NCI-H2196 (cell line): ENCODE measurements at regions not wholly inside any gene's neighbourhood (a gene's known extent, or its start where the extent isn't known, plus 50 kb on each side); places are given as distances from the start of the nearest gene placed in this dataset.
"Not testable (repeated sequence)": the region's sequence is repeated elsewhere in the genome, so short reads cannot be mapped to it uniquely, and the experiment has no call there.

Experiments
- DNase-seq: peaks from one replicate; lab custom pipeline; 2025; ENCODE audit not compliant: unreplicated experiment; lab: John Stamatoyannopoulos, UW

GRCh38 chr5:79924936-79925893, 65.8 kb downstream of the MTX3 start:
- no peak for DNase-seq

- DNase-seq: no peak
These were observed 67.6 kb downstream of the MTX3 start for GRCh38 chr5:79923431-79923830.

- no peak for DNase-seq
These were observed 68.4 kb downstream of the MTX3 start for GRCh38 chr5:79922626-79923025.

- DNase-seq: not testable (repeated sequence)
These were observed 83.6 kb downstream of the MTX3 start for GRCh38 chr5:79907452-79907851.

- DNase-seq: not testable (repeated sequence)
These were observed 88.5 kb downstream of the MTX3 start for GRCh38 chr5:79902571-79902970.

GRCh38 chr5:79901631-79902030, 89.4 kb downstream of the MTX3 start:
- no peak for DNase-seq

- DNase-seq: no peak
These were observed 92.5 kb downstream of the MTX3 start for GRCh38 chr5:79898611-79899010.

DNA sequence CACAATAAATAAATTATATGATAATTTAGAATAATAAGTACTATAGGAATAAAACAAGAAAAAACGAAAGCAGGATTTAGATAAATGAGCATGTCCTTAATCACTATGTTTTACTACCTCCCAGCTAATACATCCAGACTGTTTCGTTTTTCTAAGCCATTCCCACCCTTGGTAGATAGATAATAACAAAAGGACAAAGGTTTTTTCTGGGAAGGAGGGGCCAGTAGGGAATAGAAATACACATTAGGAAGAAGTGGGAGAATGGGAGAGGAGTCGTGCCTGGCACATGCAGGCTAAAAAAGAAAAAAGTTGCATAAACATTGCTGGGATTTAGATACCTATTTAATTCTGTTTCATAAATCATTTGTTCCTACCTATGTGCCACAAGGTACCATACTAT, 97.1 kb downstream of the MTX3 start:
- no peak for DNase-seq

DNA sequence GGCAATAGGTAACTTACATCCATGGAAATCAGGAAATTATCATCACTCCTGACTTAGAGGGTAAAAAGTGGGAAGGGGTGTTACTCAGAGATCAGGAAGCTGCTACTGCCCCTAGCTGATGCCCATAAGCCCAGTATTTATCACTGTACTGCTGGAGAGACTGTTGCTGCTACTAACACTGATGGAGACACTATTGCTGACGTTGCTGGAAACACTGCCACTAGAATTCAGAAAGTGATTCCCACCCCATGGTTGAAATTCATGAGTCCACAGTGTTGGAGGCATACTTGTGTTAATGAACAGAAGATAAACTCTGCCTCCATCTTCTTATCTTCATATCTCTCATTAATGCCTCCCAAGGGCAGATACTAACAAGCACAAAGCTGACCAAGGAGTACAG, 97.6 kb downstream of the MTX3 start:
- DNase-seq: no peak

DNA sequence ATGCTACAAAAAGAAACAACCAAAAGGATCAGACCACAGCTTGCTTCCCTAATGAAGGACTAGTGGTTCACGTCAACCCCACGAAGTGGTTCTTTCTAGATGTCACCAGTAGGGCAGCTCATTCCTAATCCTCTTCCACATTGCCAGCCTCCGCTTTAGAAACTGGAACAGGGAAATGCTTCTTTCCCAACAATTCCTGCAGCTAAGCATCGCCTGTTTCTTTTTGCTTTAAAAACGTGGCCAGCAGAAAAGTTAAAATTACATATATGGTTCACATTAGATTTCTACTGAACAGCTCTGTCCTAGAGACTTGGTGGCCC, 100.2 kb downstream of the MTX3 start:
- DNase-seq: no peak

- DNase-seq: no peak
These were observed 100.7 kb downstream of the MTX3 start for GRCh38 chr5:79890119-79890929.

- no peak for DNase-seq
These were observed 102.4 kb downstream of the MTX3 start for GRCh38 chr5:79888643-79889042.

DNA sequence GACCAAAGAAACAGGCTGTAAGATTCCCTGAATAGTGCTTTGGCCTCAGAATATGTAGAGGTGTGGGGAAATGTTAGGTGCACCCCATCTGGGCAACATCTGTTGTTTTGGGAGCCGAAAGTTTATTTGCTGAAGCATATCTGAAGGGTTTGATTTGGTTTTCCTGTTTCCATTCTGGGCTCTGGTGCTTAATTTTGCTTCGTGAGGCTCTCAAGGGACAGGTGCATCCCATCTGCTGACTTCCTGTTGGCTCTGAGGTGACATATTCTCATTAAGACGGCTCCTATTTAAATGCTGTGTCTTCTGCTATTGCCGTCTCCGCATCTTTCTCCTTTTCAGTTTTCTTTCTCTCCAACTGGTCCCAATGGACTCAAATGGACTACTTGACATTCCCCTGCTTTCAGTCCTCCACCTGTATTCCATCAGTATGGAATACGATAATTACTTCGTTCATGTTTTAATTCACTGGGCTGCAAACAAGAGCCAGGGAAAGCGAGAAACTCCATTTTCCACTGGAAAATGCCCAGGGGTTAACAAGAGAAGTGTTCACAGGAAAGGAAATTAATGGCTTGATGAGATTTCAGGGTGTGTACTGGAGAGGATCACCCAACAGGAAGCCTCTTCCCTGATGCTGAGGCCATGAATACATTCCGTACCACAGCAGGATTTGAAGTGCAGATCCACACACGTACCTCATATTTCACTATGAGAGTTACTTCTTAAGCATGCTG, 104.0 kb downstream of the MTX3 start:
- no peak for DNase-seq

- no peak for DNase-seq
These were observed 104.6 kb downstream of the MTX3 start for GRCh38 chr5:79886456-79886855.

DNA sequence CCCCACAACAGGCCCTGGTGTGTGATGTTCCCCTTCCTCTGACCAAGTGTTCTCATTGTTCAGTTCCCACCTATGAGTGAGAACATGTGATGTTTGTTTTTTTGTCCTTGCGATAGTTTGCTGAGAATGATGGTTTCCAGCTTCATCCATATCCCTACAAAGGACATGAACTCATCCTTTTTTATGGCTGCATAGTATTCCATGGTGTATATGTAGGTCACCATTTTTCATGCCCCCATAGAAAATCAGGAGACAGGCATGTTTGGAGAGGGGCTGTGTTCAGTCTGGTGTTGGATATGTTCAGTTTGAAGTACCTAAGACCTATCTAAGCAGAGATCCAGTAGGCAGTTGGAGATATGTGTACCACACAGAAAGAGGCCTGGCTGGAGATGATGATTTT, 111.2 kb downstream of the MTX3 start:
- DNase-seq: not testable (repeated sequence)

DNA sequence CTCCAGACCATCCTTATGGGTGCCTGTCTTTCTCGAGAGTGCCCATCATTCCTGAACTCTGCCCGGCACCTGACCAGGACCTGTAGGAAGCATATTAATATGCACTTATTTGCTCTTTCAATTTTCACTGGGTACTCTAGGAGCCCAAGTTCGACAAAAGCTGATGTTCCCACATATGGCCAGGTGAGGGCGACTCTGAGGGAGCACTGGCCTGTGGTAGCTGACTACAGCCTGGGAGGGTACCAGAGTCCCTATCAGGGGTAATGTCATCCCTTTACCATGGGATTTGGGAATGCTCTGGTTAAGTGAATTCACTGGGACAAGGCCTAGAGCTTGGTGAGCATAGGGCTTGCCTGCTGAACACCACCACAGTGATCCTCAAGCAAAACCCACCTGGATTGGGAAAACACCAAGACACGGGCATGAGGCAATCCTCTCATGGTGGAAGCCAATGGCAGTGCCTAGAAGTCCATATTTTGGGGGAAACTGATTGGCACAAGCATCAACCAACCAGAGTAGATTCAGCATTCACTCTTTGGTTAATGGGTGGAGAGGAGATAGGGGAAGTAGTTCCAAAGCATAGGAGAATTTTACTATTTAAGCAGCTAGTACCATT, 112.2 kb downstream of the MTX3 start:
- DNase-seq: no peak

DNA sequence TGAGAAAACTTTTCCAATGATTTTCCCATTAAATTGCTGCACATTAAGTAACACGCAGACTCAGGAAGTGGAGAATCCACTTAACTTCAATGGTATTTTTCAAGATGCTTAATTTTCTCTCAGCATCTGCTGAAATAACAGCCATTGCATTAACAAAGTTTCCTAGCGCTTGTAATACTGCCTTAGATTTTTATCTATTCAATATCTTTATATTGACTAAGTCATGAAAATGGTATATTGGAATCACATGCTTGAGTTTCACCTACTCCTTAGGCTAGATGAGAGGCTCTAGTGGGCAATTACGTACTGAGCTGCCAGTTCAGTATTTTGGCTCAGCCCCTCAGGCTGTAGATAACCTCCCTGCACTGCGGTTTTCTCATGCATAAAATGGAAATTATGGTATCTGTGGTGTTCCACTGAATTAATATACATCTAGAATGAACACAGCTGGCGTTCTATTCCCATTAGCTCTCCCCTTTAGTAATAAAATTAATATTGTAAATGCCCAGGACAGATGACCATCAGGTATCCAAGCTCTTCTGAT, 112.9 kb downstream of the MTX3 start:
- no peak for DNase-seq

DNA sequence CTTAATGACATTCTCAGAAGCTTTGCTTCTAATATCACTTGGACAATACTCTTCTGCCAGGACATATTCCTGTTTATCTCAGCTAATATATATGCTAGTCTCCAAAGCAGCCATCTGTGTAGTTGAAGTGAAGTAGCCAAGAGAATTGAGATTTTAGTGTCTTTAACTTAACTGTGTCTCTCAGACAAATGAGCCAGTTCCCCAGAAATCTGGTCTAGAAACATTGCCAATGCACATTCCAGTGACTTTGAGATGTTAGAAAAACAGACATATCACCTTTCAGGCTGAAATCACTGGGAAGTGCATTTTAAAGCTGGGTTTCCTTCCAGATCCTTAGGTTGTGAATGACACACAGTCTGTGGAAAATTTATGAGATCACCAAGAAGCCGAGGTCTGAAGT, 114.6 kb downstream of the MTX3 start:
- DNase-seq: no peak

- DNase-seq: no peak
These were observed 115.8 kb downstream of the MTX3 start for GRCh38 chr5:79875230-79875629.

- no peak for DNase-seq
These were observed 117.9 kb downstream of the MTX3 start for GRCh38 chr5:79873187-79873586.

DNA sequence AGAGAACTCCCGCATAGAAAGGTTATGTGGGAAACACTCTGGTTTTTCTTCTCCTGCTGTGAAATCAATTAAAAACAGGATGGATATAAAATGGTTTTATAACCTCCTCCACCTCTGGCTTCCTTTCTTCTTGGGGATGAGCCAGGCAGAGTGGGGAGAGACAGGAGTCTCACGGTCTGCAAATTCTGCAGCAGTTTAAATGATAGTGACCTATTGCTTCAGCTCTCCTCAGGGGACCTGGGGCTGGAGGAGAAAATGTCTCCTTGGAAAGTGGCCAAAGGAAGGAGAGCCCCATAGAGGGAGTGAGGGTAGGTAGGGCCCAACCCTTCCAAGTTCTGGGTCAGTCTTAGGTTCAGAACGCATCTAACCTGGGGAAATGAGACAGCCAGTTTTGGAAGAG, 118.8 kb downstream of the MTX3 start:
- no peak for DNase-seq
